ENCODE measurements at regions not wholly inside any gene's neighbourhood (a gene's known extent, or its start where the extent isn't known, plus 50 kb on each side); places are given as distances from the start of the nearest gene placed in this dataset.

- no peaks in the 10 kb centered on the region for H3K79me2 ChIP-seq (replicated peaks; ENCODE audit: insufficient read depth, low read length)
Observed at GRCh38 chr6:140907235-140907634, 1225.5 kb upstream of the GJE1 start.

GRCh38 chr6:140905724-140906123, 1227.0 kb upstream of the GJE1 start:
- Histone ChIP-seq H3K9me3 (ENCODE audit: low read length) (no peaks in the 10 kb centered on the region), H3F3A (ENCODE audit: insufficient read depth, low read length, poor library complexity, severe bottlenecking) (no peaks in the 10 kb centered on the region), H3K27me3 (ENCODE audit: insufficient read depth, low read depth, low read length) (no peaks in the 10 kb centered on the region), H3K9me2 (ENCODE audit: insufficient read depth, low read length) (no peaks in the 10 kb centered on the region), H3K9ac (ENCODE audit: low read length) (no peak overlapping the region), H3K4me2 (ENCODE audit: low read length) (no peak overlapping the region), H3K27ac (ENCODE audit: low read length) (peak overlapping the region; percentile 30), H3K79me2 (replicated peaks; ENCODE audit: insufficient read depth, low read length) (no peaks in the 10 kb centered on the region), H2AFZ (ENCODE audit: low read depth, low read length) (no peak overlapping the region), H3K36me3 (ENCODE audit: insufficient read depth, low read length) (no peaks in the 10 kb centered on the region), H3K4me3 (ENCODE audit: low read length) (no peak overlapping the region), H4K20me1 (ENCODE audit: insufficient read depth) (no peaks in the 10 kb centered on the region)
- TF ChIP-seq EP300 (conservative IDR thresholded peaks at IDR 0.05; ENCODE audit: poor library complexity, severe bottlenecking) (peak; percentile 22), POLR2AphosphoS5 (IDR thresholded peaks at IDR 0.05) (peak; percentile 52), RAD21 (conservative IDR thresholded peaks at IDR 0.05) (no peak)

More at GRCh38 chr6:140907235-140907634, 1225.5 kb upstream of the GJE1 start:
- H3K4me2 ChIP-seq (ENCODE audit: low read length): no peak overlapping the region
- no peaks in the 10 kb centered on the region for H4K20me1 ChIP-seq (ENCODE audit: insufficient read depth)
- H3K9ac ChIP-seq (ENCODE audit: low read length): no peak overlapping the region
- no peak overlapping the region for H3K4me3 ChIP-seq (ENCODE audit: low read length)
- TF ChIP-seq CTCF (IDR thresholded peaks at IDR 0.05; ENCODE audit: poor library complexity, severe bottlenecking) (no peak), MXI1 (conservative IDR thresholded peaks at IDR 0.05; ENCODE audit: poor library complexity, severe bottlenecking) (no peak), TAF1 (IDR thresholded peaks at IDR 0.05; ENCODE audit: low read depth) (no peak)
- H2AFZ ChIP-seq (ENCODE audit: low read depth, low read length): no peak overlapping the region
- H3F3A ChIP-seq (ENCODE audit: insufficient read depth, low read length, poor library complexity, severe bottlenecking): no peaks in the 10 kb centered on the region
- H3K27me3 ChIP-seq (ENCODE audit: insufficient read depth, low read depth, low read length): no peaks in the 10 kb centered on the region
- no peaks in the 10 kb centered on the region for H3K9me2 ChIP-seq (ENCODE audit: insufficient read depth, low read length)
- no peak overlapping the region for H3K27ac ChIP-seq (ENCODE audit: low read length)
- H3K36me3 ChIP-seq (ENCODE audit: insufficient read depth, low read length): no peaks in the 10 kb centered on the region
- H3K9me3 ChIP-seq (ENCODE audit: low read length): no peaks in the 10 kb centered on the region

- peak overlapping the region; percentile 30 for H3K27ac ChIP-seq (ENCODE audit: low read length)
- H3K9me3 ChIP-seq (ENCODE audit: low read length): no peaks in the 10 kb centered on the region
- no peak overlapping the region for H3K4me3 ChIP-seq (ENCODE audit: low read length)
- H3K9ac ChIP-seq (ENCODE audit: low read length): no peak overlapping the region
- H3K9me2 ChIP-seq (ENCODE audit: insufficient read depth, low read length): no peaks in the 10 kb centered on the region
- no peaks in the 10 kb centered on the region for H3K27me3 ChIP-seq (ENCODE audit: insufficient read depth, low read depth, low read length)
- TF ChIP-seq TAF1 (IDR thresholded peaks at IDR 0.05; ENCODE audit: low read depth): no peak
- TF ChIP-seq REST (IDR thresholded peaks at IDR 0.05; ENCODE audit: borderline replicate concordance): no peak
- TF ChIP-seq SMC3 (conservative IDR thresholded peaks at IDR 0.05; ENCODE audit: poor library complexity): no peak
- no peak for TF ChIP-seq MXI1 (conservative IDR thresholded peaks at IDR 0.05; ENCODE audit: poor library complexity, severe bottlenecking)
- TF ChIP-seq POLR2AphosphoS5 (IDR thresholded peaks at IDR 0.05): no peak
- TF ChIP-seq RAD21 (conservative IDR thresholded peaks at IDR 0.05): no peak
- H3F3A ChIP-seq (ENCODE audit: insufficient read depth, low read length, poor library complexity, severe bottlenecking): no peaks in the 10 kb centered on the region
- no peak overlapping the region for H2AFZ ChIP-seq (ENCODE audit: low read depth, low read length)
- no peak overlapping the region for H3K4me2 ChIP-seq (ENCODE audit: low read length)
- no peaks in the 10 kb centered on the region for H3K79me2 ChIP-seq (replicated peaks; ENCODE audit: insufficient read depth, low read length)
- H4K20me1 ChIP-seq (ENCODE audit: insufficient read depth): no peaks in the 10 kb centered on the region
- H3K36me3 ChIP-seq (ENCODE audit: insufficient read depth, low read length): no peaks in the 10 kb centered on the region
Observed at GRCh38 chr6:140905050-140905449, 1227.7 kb upstream of the GJE1 start.

All from neural cell (in vitro differentiated cells).